ENCODE measurements at regions not wholly inside any gene's neighbourhood (a gene's known extent, or its start where the extent isn't known, plus 50 kb on each side); places are given as distances from the start of the nearest gene placed in this dataset.

GRCh38 chr2:64796926-64797325 is 143.2 kb upstream of the SERTAD2 start:
- TF ChIP-seq RFX5 (IDR thresholded peaks at IDR 0.05; ENCODE audit: low read depth, low read length) (no peak), ZNF432 (CRISPR knock-in tag; IDR thresholded peaks at IDR 0.05; ENCODE audit: borderline replicate concordance) (no peak), RAD51 (IDR thresholded peaks at IDR 0.05; ENCODE audit: borderline replicate concordance) (no peak), XBP1 (CRISPR knock-in tag; IDR thresholded peaks at IDR 0.05) (no peak), GZF1 (CRISPR knock-in tag; IDR thresholded peaks at IDR 0.05) (no peak)
- TF ChIP-seq, protein P1, sequence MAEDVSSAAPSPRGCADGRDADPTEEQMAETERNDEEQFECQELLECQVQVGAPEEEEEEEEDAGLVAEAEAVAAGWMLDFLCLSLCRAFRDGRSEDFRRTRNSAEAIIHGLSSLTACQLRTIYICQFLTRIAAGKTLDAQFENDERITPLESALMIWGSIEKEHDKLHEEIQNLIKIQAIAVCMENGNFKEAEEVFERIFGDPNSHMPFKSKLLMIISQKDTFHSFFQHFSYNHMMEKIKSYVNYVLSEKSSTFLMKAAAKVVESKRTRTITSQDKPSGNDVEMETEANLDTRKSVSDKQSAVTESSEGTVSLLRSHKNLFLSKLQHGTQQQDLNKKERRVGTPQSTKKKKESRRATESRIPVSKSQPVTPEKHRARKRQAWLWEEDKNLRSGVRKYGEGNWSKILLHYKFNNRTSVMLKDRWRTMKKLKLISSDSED (CRISPR knock-in tag; IDR thresholded peaks at IDR 0.05): no peak

Measured in HepG2 (cell line).